Choroid plexus epithelial cell (primary cell): ENCODE measurements at regions not wholly inside any gene's neighbourhood (a gene's known extent, or its start where the extent isn't known, plus 50 kb on each side); places are given as distances from the start of the nearest gene placed in this dataset.

Experiments used
- DNase-seq: peaks from one replicate; pipeline ENCODE4 v3.0.0-alpha.2; 2010; ENCODE audit warnings: low read depth
- H3K4me3 ChIP-seq: 2 replicates; pipeline ENCODE4 v1.5.1; 2011; ENCODE audit warnings: low read depth, mild to moderate bottlenecking, control low read depth, low read length, moderate library complexity
- CTCF ChIP-seq: conservative IDR thresholded peaks from 2 replicates; pipeline ENCODE4 v1.5.1; 2011; ENCODE audit warnings: low read depth, mild to moderate bottlenecking, control low read depth, inconsistent platforms, low read length, moderate library complexity

- H3K4me3 ChIP-seq = no peak overlapping the region
- no peak for DNase-seq
- TF ChIP-seq CTCF = no peak
Measured at GRCh38 chr16:73921295-73921694, 375.3 kb upstream of the PSMD7 start.

GRCh38 chr16:73916829-73917594 lies 379.6 kb upstream of the PSMD7 start:
- TF ChIP-seq CTCF = no peak
- H3K4me3 ChIP-seq = no peak overlapping the region
- no peak for DNase-seq

- DNase-seq = no peak
- H3K4me3 ChIP-seq = no peak overlapping the region
- no peak for TF ChIP-seq CTCF
Measured at GRCh38 chr16:73915935-73916334, 380.7 kb upstream of the PSMD7 start.

GRCh38 chr16:73915140-73915539 lies 381.5 kb upstream of the PSMD7 start:
- TF ChIP-seq CTCF = no peak
- no peak overlapping the region for H3K4me3 ChIP-seq
- no peak for DNase-seq

- TF ChIP-seq CTCF = no peak
- no peak for DNase-seq
- no peak overlapping the region for H3K4me3 ChIP-seq
Measured at GRCh38 chr16:73912850-73913249, 383.8 kb upstream of the PSMD7 start.

- TF ChIP-seq CTCF = no peak
- DNase-seq = no peak
- no peak overlapping the region for H3K4me3 ChIP-seq
Measured at GRCh38 chr16:73912281-73912680, 384.3 kb upstream of the PSMD7 start.

- H3K4me3 ChIP-seq = no peak overlapping the region
- no peak for DNase-seq
- TF ChIP-seq CTCF = no peak
Measured at GRCh38 chr16:73909529-73910035, 387.0 kb upstream of the PSMD7 start.
